H9 (cell line): ENCODE measurements at regions not wholly inside any gene's neighbourhood (a gene's known extent, or its start where the extent isn't known, plus 50 kb on each side); places are given as distances from the start of the nearest gene placed in this dataset.

ENCODE experiments used
- DNase-seq: peaks from one replicate; pipeline ENCODE4 v3.0.0-alpha.2; 2017
- H2AFZ ChIP-seq: one replicate; pipeline ENCODE4 v1.6.1; 2013; ENCODE audit warnings: mild to moderate bottlenecking, low read length, control low read depth, moderate library complexity
- H2AK5ac ChIP-seq: 2 replicates; pipeline ENCODE4 v1.6.1; 2013; ENCODE audit warnings: low read length, control low read depth, mixed read lengths; ENCODE audit not compliant: insufficient read length
- H2BK120ac ChIP-seq: one replicate; pipeline ENCODE4 v1.6.1; 2013; ENCODE audit warnings: low read depth, mild to moderate bottlenecking, low read length, control low read depth, inconsistent platforms; ENCODE audit not compliant: poor library complexity, severe bottlenecking
- H2BK12ac ChIP-seq: 2 replicates; pipeline ENCODE4 v1.6.1; 2013; ENCODE audit warnings: low read length, control low read depth, mixed read lengths, low read depth; ENCODE audit not compliant: insufficient read length
- H2BK15ac ChIP-seq: 2 replicates; pipeline ENCODE4 v1.6.1; 2013; ENCODE audit warnings: low read depth, low read length, control low read depth
- H2BK20ac ChIP-seq: one replicate; pipeline ENCODE4 v1.6.1; 2013; ENCODE audit warnings: low read depth, mild to moderate bottlenecking, low read length, control low read depth, inconsistent platforms; ENCODE audit not compliant: poor library complexity, severe bottlenecking
- H2BK5ac ChIP-seq: 2 replicates; pipeline ENCODE4 v1.6.1; 2013; ENCODE audit warnings: low read length, control low read depth, mixed read lengths; ENCODE audit not compliant: insufficient read length
- H3K14ac ChIP-seq: 2 replicates; pipeline ENCODE4 v1.6.1; 2013; ENCODE audit warnings: low read length, control low read depth; ENCODE audit not compliant: insufficient read depth
- H3K18ac ChIP-seq: 2 replicates; pipeline ENCODE4 v1.6.1; 2013; ENCODE audit warnings: low read depth, mild to moderate bottlenecking, mixed read lengths, low read length, control low read depth; ENCODE audit not compliant: insufficient read length
- H3K23ac ChIP-seq: 2 replicates; pipeline ENCODE4 v1.6.1; 2013; ENCODE audit warnings: low read length, control low read depth, mixed read lengths, low read depth; ENCODE audit not compliant: insufficient read length
- H3K23me2 ChIP-seq: 2 replicates; pipeline ENCODE4 v1.6.1; 2013; ENCODE audit warnings: low read depth, mild to moderate bottlenecking, mixed read lengths, low read length, control low read depth; ENCODE audit not compliant: insufficient read length, poor library complexity, severe bottlenecking
- H3K27ac ChIP-seq: 2 replicates; pipeline ENCODE4 v1.5.1; 2013; ENCODE audit warnings: low read length, control low read depth, mixed read lengths, low read depth; ENCODE audit not compliant: insufficient read length
- H3K27me3 ChIP-seq: 2 replicates; pipeline ENCODE4 v1.6.1; 2013; ENCODE audit warnings: low read length, control low read depth, inconsistent platforms; ENCODE audit not compliant: insufficient read depth
- H3K4ac ChIP-seq: 2 replicates; pipeline ENCODE4 v1.6.1; 2013; ENCODE audit warnings: low read depth, mild to moderate bottlenecking, control low read depth, inconsistent platforms, low read length, moderate library complexity
- H3K4me1 ChIP-seq: 2 replicates; pipeline ENCODE4 v1.6.1; 2013; ENCODE audit warnings: low read length, control low read depth, inconsistent platforms; ENCODE audit not compliant: insufficient read depth
- H3K4me2 ChIP-seq: 2 replicates; pipeline ENCODE4 v1.6.1; 2013; ENCODE audit warnings: low read length, control low read depth, mixed read lengths; ENCODE audit not compliant: insufficient read length, insufficient read depth
- H3K56ac ChIP-seq: 2 replicates; pipeline ENCODE4 v1.6.1; 2013; ENCODE audit warnings: low read depth, mild to moderate bottlenecking, mixed read lengths, low read length, control low read depth; ENCODE audit not compliant: insufficient read length
- H3K79me1 ChIP-seq: 2 replicates; pipeline ENCODE4 v1.6.1; 2013; ENCODE audit warnings: low read depth, mild to moderate bottlenecking, moderate library complexity, low read length, control low read depth, inconsistent platforms; ENCODE audit not compliant: insufficient read depth, poor library complexity, severe bottlenecking
- H3K79me2 ChIP-seq: 2 replicates; pipeline ENCODE4 v1.6.1; 2013; ENCODE audit warnings: low read length, control low read depth, inconsistent platforms; ENCODE audit not compliant: insufficient read depth
- H3K9ac ChIP-seq: 2 replicates; pipeline ENCODE4 v1.6.1; 2013; ENCODE audit warnings: low read length, control low read depth, mixed read lengths; ENCODE audit not compliant: insufficient read length; ENCODE audit errors: extremely low read depth
- H3K9me3 ChIP-seq: one replicate; pipeline ENCODE4 v1.6.1; 2013; ENCODE audit warnings: low read depth, low read length, inconsistent platforms; ENCODE audit not compliant: control insufficient read depth
- H3T11ph ChIP-seq: one replicate; pipeline ENCODE4 v1.6.1; 2013; ENCODE audit warnings: mild to moderate bottlenecking, low read length, control low read depth, inconsistent platforms
- H4K20me1 ChIP-seq: one replicate; pipeline ENCODE4 v1.6.1; 2013; ENCODE audit not compliant: control insufficient read depth, insufficient read length, insufficient read depth
- H4K5ac ChIP-seq: 2 replicates; pipeline ENCODE4 v1.6.1; 2013; ENCODE audit warnings: low read depth, mild to moderate bottlenecking, mixed read lengths, low read length, control low read depth; ENCODE audit not compliant: insufficient read length
- H4K8ac ChIP-seq: replicated peaks from 2 replicates; pipeline ENCODE4 v1.6.1; 2013; ENCODE audit warnings: low read length, control low read depth, mixed read lengths, low read depth; ENCODE audit not compliant: insufficient read length
- H4K91ac ChIP-seq: 2 replicates; pipeline ENCODE4 v1.6.1; 2013; ENCODE audit warnings: low read depth, mild to moderate bottlenecking, moderate library complexity, mixed read lengths, low read length, control low read depth; ENCODE audit not compliant: insufficient read length
- H3K27ac Mint-ChIP-seq, 3 experiments: 2 replicates in 2 of 3; 3 replicates in 1 of 3; pipeline ENCODE4 v1.8.0; 2020 to 2021; ENCODE audit warnings: mixed read lengths in 3 of 3, mild to moderate bottlenecking in 1 of 3, moderate library complexity in 1 of 3
- H3K27me3 Mint-ChIP-seq: 2 replicates; pipeline ENCODE4 v1.8.0; 2021; ENCODE audit warnings: low read depth, mild to moderate bottlenecking, moderate library complexity, mixed read lengths
- H3K36me3 Mint-ChIP-seq, 3 experiments: 2 replicates in 2 of 3; 3 replicates in 1 of 3; pipeline ENCODE4 v1.8.0; 2020 to 2021; ENCODE audit warnings: low read depth in 3 of 3, mixed read lengths in 3 of 3; ENCODE audit not compliant: insufficient read depth in 1 of 3
- H3K4me1 Mint-ChIP-seq, 2 experiments: 2 replicates each; pipeline ENCODE4 v1.8.0; 2020; ENCODE audit warnings: mixed read lengths in 2 of 2
- H3K4me3 Mint-ChIP-seq, 2 experiments: 2 replicates in 1 of 2; 3 replicates in 1 of 2; pipeline ENCODE4 v1.8.0; 2020 to 2021; ENCODE audit warnings: mild to moderate bottlenecking in 2 of 2, mixed read lengths in 2 of 2, moderate library complexity in 1 of 2
- H3K9me3 Mint-ChIP-seq, 2 experiments: 2 replicates in 1 of 2; 3 replicates in 1 of 2; pipeline ENCODE4 v1.8.0; 2020; ENCODE audit warnings: mild to moderate bottlenecking in 2 of 2, mixed read lengths in 2 of 2, moderate library complexity in 1 of 2
- CTCF ChIP-seq: fragments of 200-600 bp; sonication (generic); conservative IDR thresholded peaks from 3 replicates; pipeline ENCODE4 v1.8.0; 2021; ENCODE audit warnings: antibody characterized with exemption, mild to moderate bottlenecking
- WGBS: extraction: QIAGEN DNeasy Blood & Tissue Kit; methylation state at CpG from one replicate; pipeline ENCODE4 v1.1.7; 2013; ENCODE audit warnings: missing lambda C conversion rate, low lambda C conversion rate, mixed read lengths; ENCODE audit not compliant: insufficient read length; ENCODE audit errors: extremely low coverage; 5-methylcytosine and 5-hydroxymethylcytosine counted together

DNA sequence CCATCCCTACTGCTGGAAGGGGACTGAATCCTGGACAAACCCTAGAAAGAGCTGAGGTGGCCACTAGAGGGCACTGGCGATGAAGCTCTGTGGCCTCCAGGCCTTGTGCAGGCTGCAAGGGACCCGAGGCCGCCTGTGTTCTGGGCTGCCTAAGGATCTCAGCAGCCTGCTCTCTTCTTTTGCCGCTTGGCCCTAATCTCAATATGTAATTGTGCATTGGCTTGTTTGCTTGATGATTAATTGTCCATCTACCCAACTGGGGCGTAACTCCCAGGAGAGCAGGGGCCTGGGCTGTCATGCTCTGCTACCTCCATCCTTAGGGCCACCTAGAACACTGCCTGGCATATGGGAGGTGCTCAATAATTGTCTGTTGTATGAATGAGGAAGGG, 73.8 kb downstream of the SYNE3 start:
- H3K27me3 ChIP-seq, result no peaks in the 10 kb centered on the region
- H3K9ac ChIP-seq, result no peak overlapping the region
- H3K4me1 ChIP-seq, result no peaks in the 10 kb centered on the region
- H3K4me2 ChIP-seq, result no peak overlapping the region
- no peak overlapping the region for H3K4me3 Mint-ChIP-seq
- no peak overlapping the region for H2BK15ac ChIP-seq
- H2AK5ac ChIP-seq, result no peak overlapping the region
- no peak overlapping the region for H3K4ac ChIP-seq
- H2BK20ac ChIP-seq, result no peak overlapping the region
- no peak overlapping the region for H4K8ac ChIP-seq
- H3K14ac ChIP-seq, result no peak overlapping the region
- no peak overlapping the region for H2BK12ac ChIP-seq
- TF ChIP-seq CTCF, result peak; percentile 93
- WGBS, result no CpG with 5 or more reads among the region's 5 CpGs
- H3K9me3 ChIP-seq, result no peaks in the 10 kb centered on the region
- H4K91ac ChIP-seq, result no peak overlapping the region
- H3K27me3 Mint-ChIP-seq, result peaks cover 2% of the 10 kb centered on the region; the same call in 1 of the 2 replicates
- no peak overlapping the region for H3K27ac Mint-ChIP-seq
- H3K79me1 ChIP-seq, result no peaks in the 10 kb centered on the region
- no peaks in the 10 kb centered on the region for H3K36me3 Mint-ChIP-seq
- H2BK120ac ChIP-seq, result no peak overlapping the region
- no peak overlapping the region for H3T11ph ChIP-seq
- H4K20me1 ChIP-seq, result no peaks in the 10 kb centered on the region
- H4K5ac ChIP-seq, result no peak overlapping the region
- peaks cover 0 to 3% of the 10 kb centered on the region in 2 experiments; a peak in 1 of 5 replicates for H3K9me3 Mint-ChIP-seq
- H3K23ac ChIP-seq, result no peak overlapping the region
- H3K4me1 Mint-ChIP-seq, result peaks cover 0 to 6% of the 10 kb centered on the region in 2 experiments; a peak in 1 of 4 replicates
- no peaks in the 10 kb centered on the region for H3K23me2 ChIP-seq
- no peak overlapping the region for H2BK5ac ChIP-seq
- peak; percentile 84 for DNase-seq
- no peak overlapping the region for H3K18ac ChIP-seq
- H3K79me2 ChIP-seq, result no peaks in the 10 kb centered on the region
- H2AFZ ChIP-seq, result no peak overlapping the region
- no peak overlapping the region for H3K56ac ChIP-seq
- H3K27ac ChIP-seq, result no peak overlapping the region
